Naive thymus-derived CD4-positive, alpha-beta T cell (primary cell): ENCODE measurements at regions not wholly inside any gene's neighbourhood (a gene's known extent, or its start where the extent isn't known, plus 50 kb on each side); places are given as distances from the start of the nearest gene placed in this dataset.
"Not testable (repeated sequence)": the region's sequence is repeated elsewhere in the genome, so short reads cannot be mapped to it uniquely, and the experiment has no call there.

Experiments
- ATAC-seq: fragments of 150-1000 bp; cut with Tn5 transposase; 2 replicates; pipeline ENCODE4 v1.10.0; 2021; ENCODE audit warnings: mild to moderate bottlenecking, moderate library complexity
- CTCF ChIA-PET: fragments of 350-600 bp; sonication (Branson Sonifier 250); formaldehyde crosslinking; loops from one replicate; lab custom pipeline; 2021; ENCODE audit warnings: antibody characterized with exemption; lab: Charles Lee
- POLR2A ChIA-PET: fragments of 350-600 bp; sonication (Branson Sonifier 250); formaldehyde crosslinking; loops from one replicate; lab custom pipeline; 2021; ENCODE audit warnings: antibody characterized with exemption, inconsistent platforms; lab: Charles Lee
- DNase-seq, 9 donors: peaks; one replicate each; pipeline versions ENCODE4 v3.0.0 to v3.0.0-alpha.2; 2020 to 2022; ENCODE audit warnings: mixed read lengths in 1 of 9
- H3K27ac ChIP-seq: one replicate; pipeline ENCODE4 v1.7.0; 2013; ENCODE audit warnings: mild to moderate bottlenecking, low read depth, low read length, moderate library complexity
- H3K27me3 ChIP-seq, 2 donors: one replicate each; pipeline ENCODE4 v1.7.0; 2013; ENCODE audit warnings: low read length in 2 of 2, mild to moderate bottlenecking in 2 of 2, moderate library complexity in 2 of 2; ENCODE audit not compliant: control insufficient read depth in 2 of 2, insufficient read depth in 2 of 2
- H3K36me3 ChIP-seq, 3 experiments: 1 replicate in 2 of 3; 2 replicates in 1 of 3; pipeline ENCODE4 v1.7.0; 2013; ENCODE audit warnings: low read length in 3 of 3, mild to moderate bottlenecking in 3 of 3, moderate library complexity in 1 of 3; ENCODE audit not compliant: insufficient read depth in 3 of 3, control insufficient read depth in 2 of 3
- H3K4me1 ChIP-seq, 2 donors: one replicate each; pipeline ENCODE4 v1.7.0; 2013; ENCODE audit warnings: low read length in 2 of 2, mild to moderate bottlenecking in 2 of 2, moderate library complexity in 1 of 2; ENCODE audit not compliant: control insufficient read depth in 2 of 2, insufficient read depth in 2 of 2
- H3K4me3 ChIP-seq: 2 replicates; pipeline ENCODE4 v1.7.0; 2013; ENCODE audit warnings: mild to moderate bottlenecking, low read length
- H3K9me3 ChIP-seq, 3 experiments: 1 replicate in 2 of 3; 2 replicates in 1 of 3; pipeline ENCODE4 v1.7.0; 2013; ENCODE audit warnings: low read length in 3 of 3; ENCODE audit not compliant: control insufficient read depth in 2 of 3
- H3K27ac Mint-ChIP-seq, 9 donors: one replicate each; pipeline ENCODE4 v1.8.0; 2020 to 2022; ENCODE audit warnings: mixed read lengths in 9 of 9, mild to moderate bottlenecking in 8 of 9, moderate library complexity in 5 of 9, inconsistent platforms in 2 of 9
- H3K27me3 Mint-ChIP-seq, 5 donors: one replicate each; pipeline ENCODE4 v1.8.0; 2021 to 2022; ENCODE audit warnings: mixed read lengths in 5 of 5, mild to moderate bottlenecking in 1 of 5
- H3K36me3 Mint-ChIP-seq, 5 donors: one replicate each; pipeline ENCODE4 v1.8.0; 2020 to 2022; ENCODE audit warnings: mixed read lengths in 5 of 5, mild to moderate bottlenecking in 3 of 5, inconsistent platforms in 1 of 5
- H3K4me1 Mint-ChIP-seq, 7 donors: one replicate each; pipeline ENCODE4 v1.8.0; 2020 to 2022; ENCODE audit warnings: mixed read lengths in 7 of 7, mild to moderate bottlenecking in 3 of 7, inconsistent platforms in 1 of 7
- H3K4me3 Mint-ChIP-seq, 10 donors: one replicate each; pipeline ENCODE4 v1.8.0; 2020 to 2022; ENCODE audit warnings: mild to moderate bottlenecking in 10 of 10, mixed read lengths in 10 of 10, moderate library complexity in 6 of 10, inconsistent platforms in 2 of 10
- H3K9me3 Mint-ChIP-seq, 11 donors: one replicate each; pipeline ENCODE4 v1.8.0; 2020 to 2022; ENCODE audit warnings: mixed read lengths in 11 of 11, mild to moderate bottlenecking in 4 of 11, inconsistent platforms in 1 of 11, moderate library complexity in 1 of 11
- intact Hi-C, 2 donors: fragments of 100-400 bp; cut with micrococcal nuclease; formaldehyde crosslinking; loops; one replicate each; pipeline ENCODE4 v1.15.1; 2023

DNA sequence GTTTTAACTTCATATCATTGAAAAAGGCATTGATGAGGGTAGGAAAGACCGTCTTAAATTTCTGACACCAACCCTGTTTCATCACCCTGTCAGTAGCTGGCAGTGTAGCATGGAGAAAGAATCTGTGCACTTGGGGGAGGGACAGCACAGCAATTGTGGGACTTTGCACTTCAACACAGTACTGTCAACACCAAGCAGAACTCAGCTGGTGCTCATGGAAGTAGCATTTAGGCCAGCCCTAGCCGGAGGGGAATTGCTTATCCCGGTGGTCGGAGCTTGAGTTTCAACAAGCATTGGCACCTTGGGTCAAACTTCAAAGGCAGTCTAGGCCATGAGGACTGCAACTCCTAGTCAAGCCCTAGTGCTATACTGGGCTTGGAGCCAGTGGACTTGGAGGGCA lies 285.8 kb upstream of the TGIF2LX start:
- intact Hi-C loops, H3K27me3 Mint-ChIP-seq, H3K9me3 Mint-ChIP-seq, H3K36me3 Mint-ChIP-seq, H3K27me3 ChIP-seq, H3K4me1 ChIP-seq, ATAC-seq, H3K9me3 ChIP-seq, POLR2A ChIA-PET, H3K27ac ChIP-seq, H3K36me3 ChIP-seq, DNase-seq, H3K27ac Mint-ChIP-seq, H3K4me1 Mint-ChIP-seq, H3K4me3 ChIP-seq, CTCF ChIA-PET, H3K4me3 Mint-ChIP-seq: not testable (repeated sequence)

DNA sequence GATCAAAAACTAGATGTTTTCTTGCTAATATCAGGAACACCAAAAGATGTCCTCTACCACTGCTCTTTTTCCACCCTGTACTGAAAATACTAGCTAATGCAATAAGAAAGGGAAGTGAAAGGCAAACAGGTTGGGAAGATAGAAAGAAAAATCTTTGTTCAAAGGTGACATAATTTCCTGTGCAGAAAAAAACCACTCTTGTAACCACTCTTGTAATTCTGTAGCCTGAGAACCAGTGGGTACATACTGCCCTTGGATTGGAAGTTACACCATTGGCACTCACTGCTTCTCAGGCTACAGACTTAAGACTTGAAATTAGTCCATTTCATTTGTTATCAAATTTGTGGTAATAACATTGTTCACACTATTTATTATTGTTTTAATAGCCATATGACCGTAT lies 263.0 kb upstream of the TGIF2LX start:
- CTCF ChIA-PET, ATAC-seq, H3K36me3 ChIP-seq, H3K4me1 ChIP-seq, H3K4me1 Mint-ChIP-seq, H3K9me3 ChIP-seq, H3K27me3 ChIP-seq, H3K4me3 ChIP-seq, H3K27me3 Mint-ChIP-seq, intact Hi-C loops, POLR2A ChIA-PET, H3K4me3 Mint-ChIP-seq, H3K27ac Mint-ChIP-seq, H3K36me3 Mint-ChIP-seq, DNase-seq, H3K9me3 Mint-ChIP-seq, H3K27ac ChIP-seq: not testable (repeated sequence)

DNA sequence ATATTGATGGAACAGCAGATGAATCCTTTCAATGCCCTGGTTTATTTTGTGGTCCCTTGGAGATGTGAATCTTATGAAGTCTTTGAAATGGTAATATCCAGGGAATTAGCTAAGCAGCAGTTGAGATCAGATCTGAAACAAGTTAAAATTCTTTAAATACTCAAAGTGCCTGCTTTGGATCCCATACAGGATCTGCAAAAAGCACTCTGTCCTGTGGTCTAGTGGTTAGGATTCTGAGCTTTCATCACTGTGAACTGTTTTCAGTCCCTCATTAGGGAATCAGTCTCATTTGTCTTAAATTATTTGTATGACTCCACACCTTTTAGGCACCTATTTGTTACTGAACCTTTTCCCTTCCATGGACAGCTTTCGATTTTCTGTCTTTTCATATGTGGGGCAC lies 215.2 kb upstream of the TGIF2LX start:
- H3K36me3 ChIP-seq, CTCF ChIA-PET, DNase-seq, H3K9me3 ChIP-seq, H3K27me3 Mint-ChIP-seq, H3K4me1 ChIP-seq, H3K27ac Mint-ChIP-seq, H3K9me3 Mint-ChIP-seq, H3K36me3 Mint-ChIP-seq, ATAC-seq, H3K4me3 ChIP-seq, POLR2A ChIA-PET, H3K4me3 Mint-ChIP-seq, H3K4me1 Mint-ChIP-seq, H3K27ac ChIP-seq, H3K27me3 ChIP-seq, intact Hi-C loops: not testable (repeated sequence)

DNA sequence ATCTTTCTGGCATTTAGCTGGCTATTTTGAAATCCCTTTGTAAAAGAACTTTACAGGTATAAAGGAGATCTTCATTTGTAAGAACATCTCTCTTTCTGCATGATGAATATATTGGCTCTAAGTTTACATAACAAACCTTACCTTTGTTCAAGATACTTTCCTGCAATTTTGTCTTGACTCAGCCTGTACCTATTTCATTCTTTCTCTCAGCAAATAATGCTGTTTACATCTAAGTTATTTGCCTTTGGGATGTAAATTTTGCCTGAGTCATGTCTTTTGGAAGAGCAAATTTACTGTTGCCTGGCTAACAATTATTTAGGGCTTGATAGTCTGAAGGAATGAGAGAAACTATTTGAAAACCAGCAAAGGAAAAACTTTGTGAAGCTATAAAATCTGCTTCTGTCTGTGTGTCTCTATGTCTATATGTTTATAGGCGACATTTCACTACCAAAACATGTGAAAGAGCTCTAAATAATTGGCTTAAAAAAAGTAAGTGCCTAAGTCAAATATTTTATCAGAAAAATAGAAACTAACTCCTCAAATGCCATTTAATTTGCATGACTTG lies 214.3 kb upstream of the TGIF2LX start:
- H3K4me1 ChIP-seq, H3K27me3 Mint-ChIP-seq, CTCF ChIA-PET, POLR2A ChIA-PET, H3K4me3 Mint-ChIP-seq, H3K27ac Mint-ChIP-seq, H3K4me1 Mint-ChIP-seq, H3K36me3 Mint-ChIP-seq, ATAC-seq, H3K27ac ChIP-seq, H3K36me3 ChIP-seq, H3K4me3 ChIP-seq, H3K27me3 ChIP-seq, H3K9me3 ChIP-seq, H3K9me3 Mint-ChIP-seq, intact Hi-C loops, DNase-seq: not testable (repeated sequence)

DNA sequence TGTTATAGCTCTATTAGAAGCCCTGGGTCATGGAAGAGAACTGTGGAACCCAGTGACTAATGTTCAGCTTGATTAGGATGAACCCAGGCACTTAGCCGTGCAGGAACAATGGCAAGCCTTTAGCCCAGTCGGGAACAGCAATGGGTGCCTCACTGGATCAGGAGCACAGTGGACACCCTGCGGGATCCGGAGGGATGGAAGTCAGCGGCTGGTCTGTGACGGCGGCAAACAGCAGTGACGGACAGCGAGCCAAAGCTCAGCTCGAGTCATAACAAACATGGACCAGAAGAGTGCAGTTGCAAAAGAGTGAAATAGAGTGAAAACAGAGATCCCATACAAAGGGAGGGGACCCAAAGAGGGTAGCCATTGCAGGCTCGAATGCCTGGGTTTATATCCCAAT lies 187.3 kb upstream of the TGIF2LX start:
- H3K4me3 ChIP-seq, H3K36me3 ChIP-seq, H3K9me3 Mint-ChIP-seq, DNase-seq, H3K36me3 Mint-ChIP-seq, H3K4me1 ChIP-seq, ATAC-seq, H3K27ac ChIP-seq, H3K4me3 Mint-ChIP-seq, H3K9me3 ChIP-seq, H3K4me1 Mint-ChIP-seq, intact Hi-C loops, H3K27me3 Mint-ChIP-seq, H3K27me3 ChIP-seq, POLR2A ChIA-PET, H3K27ac Mint-ChIP-seq, CTCF ChIA-PET: not testable (repeated sequence)

- H3K27me3 ChIP-seq, CTCF ChIA-PET, H3K9me3 Mint-ChIP-seq, H3K27ac Mint-ChIP-seq, intact Hi-C loops, H3K4me1 Mint-ChIP-seq, DNase-seq, H3K4me3 ChIP-seq, H3K4me3 Mint-ChIP-seq, H3K9me3 ChIP-seq, H3K36me3 Mint-ChIP-seq, H3K36me3 ChIP-seq, H3K27ac ChIP-seq, POLR2A ChIA-PET, ATAC-seq, H3K27me3 Mint-ChIP-seq, H3K4me1 ChIP-seq: not testable (repeated sequence)
Observed at GRCh38 chrX:89756466-89756865, 165.2 kb upstream of the TGIF2LX start.

DNA sequence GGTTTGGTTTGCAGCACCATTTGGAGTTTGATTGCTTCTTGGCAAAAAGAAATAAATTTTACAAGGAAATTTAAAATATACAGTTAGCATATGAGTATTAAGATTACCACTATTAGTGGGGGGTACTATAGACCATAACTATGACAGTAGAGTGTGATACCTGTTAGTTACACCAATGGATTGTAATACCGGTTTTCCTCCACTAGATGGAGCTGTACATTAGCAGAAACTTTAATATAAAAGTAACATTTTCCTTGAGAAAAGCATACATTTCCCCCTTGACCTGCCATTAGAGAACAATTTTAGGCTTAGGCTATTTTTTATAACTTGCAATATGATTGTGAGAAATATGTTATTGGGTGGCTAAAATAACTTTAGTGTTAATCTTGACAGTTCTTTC lies 163.9 kb upstream of the TGIF2LX start:
- H3K9me3 ChIP-seq, POLR2A ChIA-PET, ATAC-seq, H3K4me1 Mint-ChIP-seq, H3K27ac Mint-ChIP-seq, H3K27ac ChIP-seq, H3K4me1 ChIP-seq, H3K9me3 Mint-ChIP-seq, H3K36me3 Mint-ChIP-seq, intact Hi-C loops, H3K27me3 ChIP-seq, H3K4me3 Mint-ChIP-seq, H3K36me3 ChIP-seq, CTCF ChIA-PET, H3K27me3 Mint-ChIP-seq, H3K4me3 ChIP-seq: not testable (repeated sequence)
- DNase-seq: peak in 5 of 9 donors; percentile 6 to 24 (median 20)
